ENCODE measurements at regions not wholly inside any gene's neighbourhood (a gene's known extent, or its start where the extent isn't known, plus 50 kb on each side); places are given as distances from the start of the nearest gene placed in this dataset.

- no peaks in the 10 kb centered on the region for H3K4me1 ChIP-seq (ENCODE audit: insufficient read depth, low read length)
- FAIRE-seq (no peak), DNase-seq (ENCODE audit: low spot score) (no peak), ATAC-seq (no peak)
- BruUV-seq (replicated peaks), result no TSS peak
- H3K79me2 ChIP-seq (ENCODE audit: insufficient read depth, low read length), result no peaks in the 10 kb centered on the region
- peaks cover 33% of the 10 kb centered on the region for H3K9me3 ChIP-seq (ENCODE audit: low read length)
- H3K27ac ChIP-seq (ENCODE audit: extremely low read length, insufficient read depth, low read length), result no peak overlapping the region
- H3K27me3 ChIP-seq (ENCODE audit: control insufficient read depth in 1 of 2, insufficient read depth in 2 of 2, low read length in 2 of 2), result no peaks in the 10 kb centered on the region
- POLR2A ChIA-PET, result no interaction called here
- CTCF ChIA-PET (ENCODE audit: low intra/inter-chr PET ratio, low total read pairs), result no interaction called here
- H3K4me2 ChIP-seq (ENCODE audit: low read depth, low read length), result no peak overlapping the region
- in situ Hi-C loops (cut with HindIII; ENCODE audit: extremely low pct_ligation_motif_present, low pct_unique_long_range_greater_than_20kb) (no loop called here), intact Hi-C loops (cut with micrococcal nuclease; ENCODE audit: unreplicated experiment) (no loop called here)
- H3K36me3 ChIP-seq (replicated peaks in 1 of 2; ENCODE audit: control insufficient read depth in 1 of 2, insufficient read depth in 2 of 2, low read length in 2 of 2), result no peaks in the 10 kb centered on the region
- WGBS (ENCODE audit: low lambda C conversion rate), result no CpG with 5 or more reads among the region's 2 CpGs
- no peaks in the 10 kb centered on the region for H4K20me1 ChIP-seq (ENCODE audit: insufficient read depth, low read length)
- no peak for TF ChIP-seq ZNF614 (CRISPR knock-in tag; IDR thresholded peaks at IDR 0.05; ENCODE audit: borderline replicate concordance)
- no peak for TF ChIP-seq PRPF4 (IDR thresholded peaks at IDR 0.05; ENCODE audit: low read depth, low read length, poor library complexity, severe bottlenecking)
- TF ChIP-seq MXD3 (CRISPR knock-in tag; IDR thresholded peaks at IDR 0.05), result no peak
- no peak for TF ChIP-seq ZNF558 (CRISPR knock-in tag; IDR thresholded peaks at IDR 0.05; ENCODE audit: borderline replicate concordance)
- TF ChIP-seq FOXP1 (IDR thresholded peaks at IDR 0.05), result no peak
- TF ChIP-seq FOXP1 (CRISPR knock-in tag; IDR thresholded peaks at IDR 0.05), result no peak
- no peak for TF ChIP-seq CERS6 (CRISPR knock-in tag; IDR thresholded peaks at IDR 0.05)
- TF ChIP-seq KLF12 (CRISPR knock-in tag; IDR thresholded peaks at IDR 0.05; ENCODE audit: borderline replicate concordance), result no peak
- no peak for TF ChIP-seq TGIF2 (CRISPR knock-in tag; IDR thresholded peaks at IDR 0.05)
- TF ChIP-seq GABPB1 (CRISPR knock-in tag; IDR thresholded peaks at IDR 0.05), result no peak
- TF ChIP-seq ZNF607 (CRISPR knock-in tag; IDR thresholded peaks at IDR 0.05; ENCODE audit: borderline replicate concordance), result no peak
- no peak for TF ChIP-seq LRRFIP1 (CRISPR knock-in tag; conservative IDR thresholded peaks at IDR 0.05)
- H3K9ac ChIP-seq (ENCODE audit: insufficient read depth, low read depth, low read length), result no peak overlapping the region
- H2AFZ ChIP-seq (ENCODE audit: low read length), result no peak overlapping the region
- no peak overlapping the region for H3K4me3 ChIP-seq (replicated peaks in 1 of 3; ENCODE audit: insufficient read depth in 1 of 3, low read depth in 2 of 3, low read length in 3 of 3)
Measured at GRCh38 chr15:46146915-46147314, 512.1 kb downstream of the SQOR start.
